Activated CD4-positive, alpha-beta T cell treated with anti-CD3 and anti-CD28 coated beads, Interleukin-2, amount 50 U/mL, for 4 hours (primary cell): ENCODE measurements at regions not wholly inside any gene's neighbourhood (a gene's known extent, or its start where the extent isn't known, plus 50 kb on each side); places are given as distances from the start of the nearest gene placed in this dataset.

ENCODE experiments used
- DNase-seq, 2 experiments: peaks; one replicate each; pipeline ENCODE4 v3.0.0-alpha.2; 2020

DNA sequence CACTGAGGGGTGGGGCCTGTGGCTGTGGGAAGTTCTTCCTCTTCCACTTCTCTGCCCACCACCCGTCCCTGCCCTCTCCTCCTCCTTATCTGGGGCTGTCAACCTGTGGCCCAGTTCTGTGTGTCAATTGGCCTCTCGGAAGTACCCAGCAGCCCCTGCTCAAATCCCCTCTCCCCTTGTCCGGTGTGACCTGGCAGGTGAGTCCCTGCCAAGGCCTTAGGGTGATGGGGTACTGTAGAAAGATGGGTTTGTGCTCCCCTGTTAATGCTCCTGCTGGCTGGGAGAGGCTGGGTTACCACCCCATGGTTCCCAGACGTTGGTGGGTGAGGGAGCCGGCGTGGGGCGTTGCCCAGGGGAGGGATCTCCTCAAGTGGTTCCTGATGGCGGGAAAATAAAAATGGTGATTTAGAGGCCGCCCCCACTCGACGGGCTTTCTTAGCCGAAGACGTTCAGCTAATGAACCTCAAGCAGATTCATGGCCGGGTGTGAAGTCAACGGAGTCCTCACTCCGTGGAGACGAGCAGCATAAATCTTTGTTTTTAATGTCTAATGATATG lies 141.2 kb downstream of the URI1 start:
- no peak for DNase-seq

DNA sequence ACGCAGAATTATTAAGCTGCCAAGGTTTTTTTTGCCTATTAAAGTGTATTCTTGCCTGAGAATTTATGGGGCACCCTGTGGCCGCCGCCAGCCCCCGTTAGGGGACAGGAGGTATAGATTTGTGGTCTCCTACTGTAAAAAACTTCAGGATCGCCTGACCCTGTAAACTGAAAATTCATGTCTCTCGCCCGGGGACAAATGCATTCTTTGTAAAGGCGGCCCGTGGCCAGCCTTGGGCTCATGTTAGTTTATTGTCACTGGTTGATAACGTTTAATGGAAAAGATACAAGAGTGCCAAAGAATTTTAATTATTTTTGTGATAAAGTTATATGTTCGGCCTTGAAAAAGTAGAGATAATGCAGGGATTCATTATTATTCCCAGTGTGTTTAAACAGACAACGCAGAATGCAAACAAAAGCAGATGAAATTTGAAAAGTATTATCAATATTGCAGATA lies 141.7 kb downstream of the URI1 start:
- no peak for DNase-seq

DNA sequence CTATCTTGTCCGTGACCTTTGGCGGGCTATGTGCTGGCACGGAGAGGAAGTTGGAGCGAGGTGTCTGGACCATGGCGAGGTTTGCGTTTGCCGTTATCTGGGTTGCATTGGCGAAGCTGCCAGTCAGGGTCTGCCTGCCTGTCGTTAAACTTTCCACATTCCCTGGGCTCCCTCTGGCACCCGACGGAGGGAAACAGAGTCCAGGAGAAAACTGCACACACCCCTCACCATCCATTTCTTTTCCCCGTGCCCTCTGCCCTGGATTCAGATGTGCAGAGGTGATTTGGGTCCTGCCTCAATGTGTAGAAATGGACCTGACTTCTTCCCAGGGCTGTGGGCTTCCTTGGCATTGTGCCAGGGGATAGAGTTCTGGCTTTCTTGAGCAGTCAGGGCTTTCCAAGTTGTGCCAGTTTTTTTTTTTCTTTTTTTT lies 142.4 kb downstream of the URI1 start:
- no peak for DNase-seq

DNA sequence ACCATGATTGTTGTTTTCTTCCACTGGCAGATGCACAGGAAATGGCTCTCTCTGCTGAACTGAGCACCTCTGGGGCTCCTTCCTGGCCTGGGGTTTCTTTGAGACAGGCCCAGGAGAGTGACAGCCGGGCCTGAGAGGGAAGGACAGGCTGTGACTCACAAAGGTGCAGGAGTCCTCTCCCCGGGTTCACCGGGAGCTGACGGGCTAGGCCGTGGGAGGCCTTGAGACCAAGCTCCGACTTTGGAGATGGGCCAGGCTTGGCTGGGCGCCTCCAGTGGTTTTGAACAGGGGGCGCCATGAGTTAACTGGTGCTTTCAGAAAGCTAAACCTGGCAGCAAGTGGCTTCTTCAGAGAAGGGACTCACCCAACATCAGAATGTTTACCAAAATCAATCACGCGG lies 143.4 kb downstream of the URI1 start:
- DNase-seq = no peak

DNA sequence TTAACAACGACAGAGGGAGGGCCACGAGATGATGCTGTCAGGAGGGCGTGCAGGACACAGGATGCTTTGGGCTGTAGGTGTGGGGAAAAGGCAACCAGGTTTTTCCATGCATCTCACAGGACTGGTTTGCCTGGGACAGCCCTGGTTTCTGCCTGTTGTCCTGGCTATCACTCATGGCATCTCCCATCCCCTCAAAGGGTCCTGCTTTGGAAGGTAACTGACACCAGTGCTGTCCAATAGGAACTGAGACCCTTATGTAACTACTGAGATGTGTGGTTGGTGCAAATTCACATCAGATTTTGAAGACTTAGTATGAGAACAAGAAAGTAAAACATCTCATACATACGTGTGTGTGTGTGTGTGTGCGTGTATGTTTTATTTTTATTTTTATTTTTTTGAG lies 144.2 kb downstream of the URI1 start:
- no peak for DNase-seq

DNA sequence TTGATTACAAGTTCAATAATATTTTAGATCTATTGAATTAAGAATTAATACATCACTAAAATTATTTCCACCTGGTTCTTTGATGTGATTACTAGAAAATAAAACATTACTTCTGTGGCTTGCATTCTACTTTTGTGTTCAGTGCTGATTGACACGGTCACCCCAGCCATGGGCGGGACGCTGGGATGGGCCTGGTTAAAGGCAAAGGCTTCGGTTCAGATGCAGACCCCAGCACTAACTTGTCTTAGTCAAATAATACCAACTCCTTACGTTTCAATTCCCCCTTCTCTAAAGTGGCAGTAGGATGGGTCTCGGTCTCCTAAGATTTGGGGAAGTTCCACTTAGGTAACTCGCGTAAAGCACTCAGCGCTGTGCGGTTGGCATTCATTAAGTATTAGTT lies 144.9 kb downstream of the URI1 start:
- no peak for DNase-seq

DNA sequence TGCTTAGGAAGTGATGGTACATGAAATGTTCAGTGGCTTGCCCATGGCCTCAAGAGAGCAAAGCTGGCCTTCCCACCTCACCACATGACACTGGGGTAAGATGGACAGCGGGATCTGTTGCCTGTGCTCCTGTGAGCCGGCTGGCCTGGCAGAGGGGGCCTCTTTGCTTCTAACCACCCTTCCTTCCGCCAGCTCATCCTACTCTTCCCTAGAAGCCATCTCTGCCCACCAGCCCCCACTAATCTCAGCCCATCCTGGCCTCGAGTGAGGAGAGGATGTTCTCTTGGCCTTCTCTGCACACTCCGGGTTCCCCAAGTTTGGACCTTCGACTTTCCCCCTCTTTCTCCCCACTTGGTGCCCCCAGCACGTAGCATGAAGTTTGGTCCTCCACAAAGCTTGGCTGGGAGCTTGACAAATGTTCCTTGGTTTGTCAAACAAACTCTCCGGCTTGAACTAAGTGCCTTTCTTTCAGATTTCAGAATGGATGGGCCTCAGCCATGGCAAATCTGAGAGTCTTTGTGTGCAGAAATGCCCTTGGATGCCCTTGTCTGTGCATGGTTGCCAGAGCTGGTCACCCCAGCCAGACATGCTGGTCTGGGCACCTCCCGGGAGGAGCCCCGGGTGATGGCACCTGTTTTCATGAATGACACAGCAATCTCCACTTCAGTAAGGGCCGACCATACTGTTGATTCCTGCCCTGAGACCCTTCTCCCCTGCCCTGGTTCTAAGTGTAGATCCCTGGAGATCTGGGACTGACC lies 145.5 kb downstream of the URI1 start:
- no peak for DNase-seq

DNA sequence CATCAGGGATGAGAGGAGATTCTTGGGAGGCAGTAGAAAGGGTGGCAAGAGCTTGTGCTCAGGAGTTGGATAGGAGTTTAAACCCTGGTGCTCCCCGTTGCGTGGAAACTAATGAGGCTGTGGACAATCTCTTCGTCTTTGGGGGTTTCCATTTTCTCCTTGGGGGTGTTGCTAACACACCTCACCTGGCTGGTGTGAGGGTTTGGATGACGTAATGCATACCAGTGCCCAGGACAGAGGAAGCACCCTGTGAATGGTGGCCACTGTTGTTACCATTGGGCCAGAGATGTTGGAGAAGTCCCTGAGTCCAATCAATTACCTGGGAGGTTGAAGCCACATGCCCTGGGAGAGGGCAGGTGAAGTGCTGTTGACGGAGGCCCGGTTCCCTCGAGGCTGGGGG lies 146.5 kb downstream of the URI1 start:
- DNase-seq = no peak

DNA sequence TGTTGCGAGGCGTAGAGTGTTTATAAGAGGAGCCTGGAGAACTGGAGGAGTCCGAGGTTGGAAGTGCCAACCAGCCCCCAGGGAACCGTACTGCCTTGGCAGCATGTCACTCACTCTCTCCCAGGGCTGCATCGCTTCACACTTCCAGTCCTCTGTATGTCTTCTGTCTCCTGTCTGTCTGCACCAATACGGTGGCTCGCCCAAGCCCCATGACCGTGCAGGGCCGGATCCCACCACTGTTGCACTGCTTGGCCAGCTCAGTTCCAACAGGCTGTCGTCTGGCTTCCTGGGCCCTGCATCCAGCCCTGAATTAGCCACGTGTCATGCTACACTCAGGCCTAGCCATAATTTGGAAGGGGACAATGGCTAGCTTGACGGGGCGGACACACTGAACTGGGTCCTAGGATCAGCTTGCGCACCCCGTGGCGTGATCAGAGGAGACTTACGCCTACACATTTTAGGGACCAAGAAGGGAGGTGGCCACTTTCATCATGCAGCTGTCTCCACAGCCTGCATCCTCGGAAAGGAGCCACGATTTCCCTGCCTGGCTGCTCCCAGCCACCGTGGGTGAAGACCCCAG lies 147.1 kb downstream of the URI1 start:
- no peak for DNase-seq

DNA sequence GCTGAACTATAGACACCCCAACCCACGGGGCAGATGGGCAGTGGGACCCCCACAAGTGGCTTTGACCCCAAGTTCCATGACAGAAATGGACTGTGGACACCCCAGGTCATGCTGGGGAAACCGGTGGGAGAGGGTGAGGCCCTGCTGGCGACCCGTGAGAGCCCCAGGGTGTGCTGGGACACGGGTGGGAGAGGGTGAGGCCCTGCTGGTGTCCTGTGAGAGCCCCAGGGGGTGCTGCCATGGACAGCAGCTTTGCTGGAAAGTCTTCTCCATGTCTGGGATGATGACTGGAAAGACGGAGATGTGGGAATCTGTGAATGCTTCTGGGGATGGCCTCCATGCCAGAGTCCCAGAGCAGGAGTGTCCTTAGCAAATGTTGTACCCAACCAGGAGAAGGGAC lies 148.4 kb downstream of the URI1 start:
- DNase-seq = no peak

DNA sequence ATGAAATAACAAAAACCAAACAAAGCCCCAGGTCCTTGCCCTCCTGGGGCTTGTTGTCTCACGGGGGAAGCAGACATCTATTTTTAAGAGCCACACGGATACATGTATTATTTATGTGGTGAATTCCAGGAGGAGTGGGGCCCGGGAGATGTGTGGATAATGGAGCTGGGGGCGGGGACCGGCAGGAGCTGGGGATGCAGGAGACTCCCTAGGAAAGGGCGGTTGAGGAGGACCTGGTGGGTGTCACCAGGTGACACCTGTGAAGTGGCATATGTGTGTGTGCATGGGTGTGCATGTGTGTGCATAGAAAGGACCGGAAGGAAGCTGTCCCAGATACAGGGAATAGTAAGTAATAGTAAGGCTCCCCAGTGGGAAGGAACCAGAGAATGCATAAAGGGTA lies 148.9 kb downstream of the URI1 start:
- DNase-seq = no peak

DNA sequence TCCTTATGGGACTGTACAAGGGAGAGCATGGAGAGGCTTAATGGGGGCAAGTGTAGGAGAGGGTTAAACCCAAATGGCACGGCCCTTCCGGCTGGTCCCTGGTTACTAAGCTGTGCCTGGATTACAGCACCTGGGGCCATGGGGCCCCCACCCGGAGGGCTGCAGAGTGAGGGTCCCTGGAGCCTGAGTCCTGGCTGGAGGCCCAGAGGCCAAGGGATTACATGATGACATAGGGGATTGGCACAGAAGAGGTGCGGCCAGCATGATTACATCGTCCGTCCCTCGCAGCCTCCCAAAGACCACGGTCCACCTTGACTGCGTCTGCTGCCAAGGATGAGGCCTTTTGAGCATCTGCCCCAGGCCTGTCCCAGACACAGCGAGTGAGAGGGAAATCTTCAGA lies 149.4 kb downstream of the URI1 start:
- DNase-seq = no peak

DNA sequence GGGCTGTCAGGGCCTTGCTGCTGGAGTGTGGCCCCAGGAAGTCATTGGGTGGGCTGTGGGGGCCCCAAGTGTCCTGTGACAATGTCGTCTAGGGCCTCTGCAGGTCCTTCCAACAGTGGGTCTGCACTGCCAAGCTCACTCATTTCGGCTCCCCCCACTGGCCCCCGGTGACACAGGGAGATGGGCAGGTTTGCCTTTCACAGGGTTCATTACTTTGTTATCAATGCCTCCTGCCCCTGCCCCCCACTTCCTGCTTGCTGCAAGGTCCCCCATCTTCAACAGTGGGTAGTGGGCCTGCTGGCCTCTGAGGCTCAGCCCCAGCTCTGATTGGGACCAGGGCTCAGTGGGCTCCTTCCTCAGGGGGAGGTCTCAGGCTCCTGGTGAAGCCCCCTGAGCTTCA lies 149.8 kb downstream of the URI1 start:
- no peak for DNase-seq

DNA sequence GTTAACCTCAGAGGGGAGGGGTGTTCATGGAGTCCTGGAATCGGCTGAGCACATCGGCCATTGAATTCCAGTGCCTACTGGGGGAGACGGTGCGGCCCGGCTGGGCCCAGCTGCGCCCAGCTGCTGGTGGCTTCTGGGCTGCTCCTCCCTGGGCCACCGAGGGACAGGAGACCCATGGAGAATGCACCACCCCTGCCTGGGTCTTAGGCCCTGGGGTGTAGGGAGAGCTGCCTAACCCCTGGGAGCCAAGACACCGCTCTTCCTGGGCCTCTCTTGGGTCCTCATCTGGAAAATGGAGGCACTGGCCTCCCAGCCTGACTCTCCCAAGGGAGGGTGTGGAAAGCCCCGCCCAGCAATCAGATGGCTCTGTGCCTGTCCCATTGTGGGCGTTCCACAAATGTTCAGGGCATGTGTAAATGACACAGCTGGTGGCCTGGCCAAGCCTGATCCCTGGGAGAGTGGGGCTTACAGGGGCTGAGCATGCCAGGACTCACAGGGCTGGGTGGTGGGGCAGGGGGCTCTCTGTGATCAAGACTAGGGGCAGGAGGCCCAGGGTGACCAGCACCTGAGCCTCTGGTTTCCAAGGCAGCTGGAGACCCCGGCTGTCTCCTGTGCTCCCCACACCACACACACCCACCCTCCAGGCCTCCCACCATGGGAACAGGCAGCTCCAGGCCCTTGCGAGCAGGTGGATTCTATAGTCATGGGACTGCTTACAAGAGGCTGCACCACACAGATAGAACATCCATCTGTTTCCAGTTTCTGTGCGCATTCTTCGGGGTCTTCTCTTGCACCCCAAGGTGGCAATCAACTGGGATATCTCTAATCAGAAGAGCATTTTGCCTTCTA lies 150.9 kb downstream of the URI1 start:
- DNase-seq = no peak

DNA sequence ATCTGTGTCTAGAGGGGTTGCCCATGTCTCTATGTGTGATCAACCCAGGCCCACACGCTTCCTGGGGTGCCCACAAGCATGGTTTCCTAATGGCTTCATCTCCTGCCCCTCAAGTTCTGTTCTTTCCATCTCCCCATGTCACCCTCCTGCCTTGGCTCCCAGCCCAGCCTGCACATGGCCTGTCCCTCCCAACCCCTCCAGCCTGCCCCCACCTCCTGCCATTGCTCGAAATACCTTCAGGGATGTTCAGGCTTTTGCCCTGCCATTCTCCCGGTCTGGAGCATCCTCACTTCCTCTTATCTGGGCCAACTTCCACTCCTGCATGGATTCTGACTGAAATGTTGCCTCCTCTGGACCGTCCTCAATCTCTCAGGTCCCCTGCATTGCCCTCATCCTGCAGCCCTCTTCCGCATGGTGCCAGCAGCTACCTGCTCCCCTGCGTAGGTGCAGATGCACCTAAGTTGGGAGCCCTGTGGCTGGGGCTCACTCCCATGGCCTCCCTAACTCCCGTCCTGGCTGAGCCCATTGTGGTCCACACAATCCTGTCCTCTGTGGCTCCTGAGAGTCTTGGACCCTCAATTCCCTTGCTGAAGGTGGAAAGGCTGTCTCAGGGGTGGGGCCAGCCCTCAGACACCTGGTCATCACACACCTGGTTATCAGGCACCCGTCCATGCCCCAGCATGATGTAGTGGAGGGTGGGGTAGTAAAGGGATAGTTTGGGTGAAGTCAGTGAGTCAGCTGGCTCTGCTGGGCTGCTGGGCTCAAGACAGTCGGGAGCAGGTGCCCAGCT lies 152.1 kb downstream of the URI1 start:
- DNase-seq = no peak

DNA sequence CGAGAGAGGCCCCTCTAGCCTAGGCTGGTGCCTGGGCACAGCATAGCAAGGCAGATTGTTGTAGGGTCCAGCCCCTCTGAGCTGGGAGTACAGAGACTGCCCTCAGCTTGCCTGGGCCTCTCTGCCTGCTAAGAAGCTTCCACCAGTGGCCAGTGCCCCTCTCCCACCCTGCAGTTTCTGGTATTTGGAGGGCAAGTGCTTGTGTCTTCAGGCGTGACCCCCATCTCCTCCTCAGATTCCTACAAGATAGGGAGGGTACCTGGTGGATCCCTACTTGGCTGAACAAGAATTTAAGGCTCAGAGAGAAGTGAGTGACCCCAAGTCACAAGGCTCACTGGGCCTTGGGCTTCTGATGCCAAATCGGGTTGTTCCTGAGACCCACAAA lies 152.7 kb downstream of the URI1 start:
- DNase-seq = no peak

DNA sequence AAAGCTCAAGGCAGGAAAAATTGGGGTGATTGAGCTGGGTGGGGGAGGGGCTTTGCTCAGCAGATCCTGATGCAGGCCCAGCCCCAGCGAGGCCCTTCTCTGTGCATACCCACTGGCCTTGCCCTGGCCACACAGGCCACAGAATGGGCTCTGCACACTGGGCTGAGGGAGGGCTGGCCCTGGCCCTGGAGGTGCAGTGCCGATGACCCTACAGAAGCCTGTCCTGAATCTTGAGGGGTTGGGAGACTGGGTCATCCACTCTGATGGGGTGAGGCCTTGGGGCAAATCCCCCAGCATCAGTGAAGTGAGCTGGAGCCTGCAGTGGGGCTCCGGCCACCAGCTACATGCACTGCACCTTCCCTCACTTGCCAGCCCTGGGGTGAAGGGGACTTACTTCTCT lies 153.1 kb downstream of the URI1 start:
- no peak for DNase-seq

DNA sequence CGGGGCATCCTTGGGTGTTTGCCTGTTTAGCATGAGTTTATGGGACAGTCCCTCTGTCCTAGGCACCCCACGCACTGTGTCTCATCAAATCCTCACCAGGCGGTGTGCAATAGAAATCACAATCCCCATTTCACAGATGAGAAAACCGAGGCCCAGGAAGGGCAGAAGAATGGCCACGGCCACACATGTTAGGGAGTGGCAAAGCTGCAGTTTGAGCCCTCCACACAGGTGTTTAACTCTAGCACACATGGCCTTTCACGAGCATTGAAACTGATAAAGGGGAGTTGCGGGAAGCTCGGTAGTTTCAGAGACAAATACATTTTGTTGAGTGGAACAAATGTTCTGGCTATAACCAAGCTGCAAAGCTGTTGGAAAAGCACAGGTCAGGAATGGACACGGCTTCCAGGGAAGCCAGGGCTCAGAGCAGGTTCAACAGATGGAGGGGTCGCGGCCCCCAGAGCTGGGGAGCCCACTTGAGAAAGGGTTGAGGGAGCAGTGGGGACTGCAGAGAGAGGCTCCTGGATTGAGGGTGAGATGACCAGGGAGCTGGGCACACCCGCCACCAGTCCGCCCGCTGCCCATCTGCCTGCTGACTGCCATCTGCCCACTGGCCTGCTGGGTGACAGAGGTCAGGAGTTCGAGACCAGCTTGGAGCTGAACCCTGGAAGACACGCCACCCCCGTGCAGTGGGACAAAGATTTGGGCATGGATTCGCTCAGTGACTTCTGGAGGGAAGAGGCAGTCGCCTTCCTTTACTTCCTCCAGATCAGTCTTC lies 154.7 kb downstream of the URI1 start:
- DNase-seq = no peak

DNA sequence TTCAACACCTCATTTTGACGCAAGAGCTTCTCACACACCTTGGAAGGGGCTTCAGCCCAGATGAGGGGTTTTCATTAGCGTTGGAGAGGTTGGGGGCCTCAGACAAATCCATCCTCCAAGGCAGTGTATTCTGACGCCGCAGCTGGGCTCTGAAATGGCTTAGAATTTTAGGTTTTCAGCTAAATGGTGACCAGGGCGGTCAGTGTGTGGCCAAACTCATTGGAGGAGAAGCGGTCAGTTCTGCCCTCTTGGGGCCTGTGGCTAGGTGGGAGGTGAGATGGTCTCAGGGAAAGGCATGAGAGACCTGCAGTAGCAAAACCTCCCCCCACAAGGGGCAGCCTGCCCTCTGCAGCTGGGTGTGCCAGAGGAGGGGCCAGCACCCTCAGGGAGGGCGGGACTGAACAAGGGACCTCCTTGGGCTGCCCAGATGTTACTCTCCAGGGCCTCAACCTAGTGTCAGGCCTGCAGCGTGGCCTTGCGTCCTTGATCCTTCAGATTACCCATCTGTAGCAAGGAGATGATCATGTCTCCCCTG lies 155.8 kb downstream of the URI1 start:
- DNase-seq = no peak

DNA sequence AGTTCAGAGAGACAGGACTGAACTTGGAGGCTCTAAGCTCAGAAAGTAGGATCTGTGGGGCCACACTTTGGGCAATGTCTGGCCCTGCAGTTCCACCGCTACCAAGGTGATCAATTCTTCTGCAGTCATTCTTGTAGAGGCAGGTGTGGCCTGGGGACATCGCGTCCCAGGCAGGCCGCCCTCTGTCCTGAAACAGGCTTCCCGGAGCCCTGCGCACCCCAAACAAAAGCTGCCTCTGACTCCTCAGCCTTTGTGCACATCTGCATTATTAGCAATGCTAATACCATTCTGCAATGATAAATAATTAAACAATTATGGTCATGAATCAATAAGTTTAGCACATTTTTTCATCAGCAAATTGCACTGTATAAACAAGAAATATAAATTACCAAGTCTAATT lies 160.2 kb downstream of the URI1 start:
- no peak for DNase-seq

DNA sequence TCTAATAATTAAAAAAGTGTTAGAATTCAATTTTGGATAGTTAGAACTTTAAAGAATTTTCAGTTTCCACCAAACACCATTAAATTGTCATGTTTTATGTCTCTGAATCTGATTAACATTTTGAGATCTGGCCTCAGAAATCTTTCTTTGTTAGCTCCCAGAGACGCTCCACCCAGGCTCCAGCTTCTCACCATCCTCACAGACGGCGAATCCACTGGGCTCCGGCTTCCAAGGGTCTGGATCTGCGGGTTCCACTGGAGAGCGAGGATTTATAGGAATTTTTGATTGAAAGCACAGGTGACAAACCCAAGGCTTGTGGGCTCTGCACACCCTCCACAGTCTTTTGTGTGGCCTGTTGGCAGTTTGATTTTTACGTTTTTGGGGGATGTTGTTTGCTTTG lies 160.6 kb downstream of the URI1 start:
- DNase-seq = no peak

DNA sequence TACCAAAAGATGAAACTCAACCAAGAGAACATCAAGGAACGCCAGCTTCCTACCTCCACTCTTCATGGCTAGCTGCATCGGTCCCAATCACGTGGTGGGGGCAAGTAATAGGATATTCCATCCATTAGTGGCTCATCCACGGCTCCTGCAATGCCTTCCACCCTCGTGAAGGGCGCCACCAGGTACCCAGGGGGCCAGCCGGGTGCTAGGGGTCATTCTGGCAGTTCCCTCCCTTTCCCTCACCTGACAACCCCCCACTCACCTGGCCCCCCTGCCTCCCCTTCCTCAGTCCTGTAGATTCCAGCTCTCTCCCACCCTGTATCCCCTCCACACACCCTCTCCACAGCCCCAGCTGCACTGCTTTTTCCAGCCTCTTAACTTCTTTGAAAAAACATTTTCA lies 161.9 kb downstream of the URI1 start:
- no peak for DNase-seq
